ENCODE measurements at regions not wholly inside any gene's neighbourhood (a gene's known extent, or its start where the extent isn't known, plus 50 kb on each side); places are given as distances from the start of the nearest gene placed in this dataset.

GRCh38 chr18:10329101-10329500, 125.3 kb upstream of the APCDD1 start:
- no TSS peak for BruUV-seq (replicated peaks)
- Histone ChIP-seq H3K4me1 (ENCODE audit: control insufficient read depth, insufficient read depth, low read length) (no peaks in the 10 kb centered on the region), H3K36me3 (ENCODE audit: control insufficient read depth, insufficient read depth, low read length) (no peaks in the 10 kb centered on the region), H3K27ac (ENCODE audit: low read length) (no peak overlapping the region), H3K4me3 (ENCODE audit: low read depth in 2 of 2, low read length in 2 of 2) (no peak overlapping the region), H3K9me3 (ENCODE audit: control insufficient read depth, insufficient read depth, low read depth, low read length) (no peaks in the 10 kb centered on the region), H3K27me3 (ENCODE audit: control insufficient read depth, insufficient read depth, low read length) (peaks cover 10% of the 10 kb centered on the region)
- ChIA-PET POLR2A (no interaction called here), CTCF (no interaction called here)
- in situ Hi-C loops (cut with HindIII; ENCODE audit: low pct_unique_long_range_greater_than_20kb, low sequenced_read_pairs) = no loop called here
- DNase-seq (ENCODE audit: low read depth, low spot score) (no peak), ATAC-seq (no peak)
- intact Hi-C loops (cut with micrococcal nuclease; ENCODE audit: unreplicated experiment) = no loop called here
- no peak for TF ChIP-seq REST (IDR thresholded peaks at IDR 0.05; ENCODE audit: insufficient read depth in 1 of 2, low read depth in 2 of 2, low read length in 1 of 2)

GRCh38 chr18:10330428-10330827, 124.0 kb upstream of the APCDD1 start:
- no TSS peak for BruUV-seq (replicated peaks)
- intact Hi-C loops (cut with micrococcal nuclease; ENCODE audit: unreplicated experiment) (no loop called here), in situ Hi-C loops (cut with HindIII; ENCODE audit: low pct_unique_long_range_greater_than_20kb, low sequenced_read_pairs) (no loop called here)
- Histone ChIP-seq H3K27me3 (ENCODE audit: control insufficient read depth, insufficient read depth, low read length) (peaks cover 10% of the 10 kb centered on the region), H3K27ac (ENCODE audit: low read length) (no peak overlapping the region), H3K4me3 (ENCODE audit: low read depth in 2 of 2, low read length in 2 of 2) (no peak overlapping the region), H3K9me3 (ENCODE audit: control insufficient read depth, insufficient read depth, low read depth, low read length) (no peaks in the 10 kb centered on the region), H3K4me1 (ENCODE audit: control insufficient read depth, insufficient read depth, low read length) (no peaks in the 10 kb centered on the region), H3K36me3 (ENCODE audit: control insufficient read depth, insufficient read depth, low read length) (no peaks in the 10 kb centered on the region)
- TF ChIP-seq TCF7L2 (IDR thresholded peaks at IDR 0.05; ENCODE audit: low read depth, low read length) (no peak), REST (IDR thresholded peaks at IDR 0.05; ENCODE audit: insufficient read depth in 1 of 2, low read depth in 2 of 2, low read length in 1 of 2) (no peak), CTCF (IDR thresholded peaks at IDR 0.05) (no peak), POLR2AphosphoS5 (IDR thresholded peaks at IDR 0.05; ENCODE audit: low read depth, low read length) (no peak), SIN3A (IDR thresholded peaks at IDR 0.05; ENCODE audit: borderline replicate concordance, insufficient read depth, low read depth, low read length) (no peak)
- ATAC-seq = no peak
- ChIA-PET CTCF (no interaction called here), POLR2A (no interaction called here)
- DNase-seq (ENCODE audit: low read depth, low spot score) = no peak

Measured in Panc1 (cell line).